GM19467 (cell line): ENCODE measurements at regions not wholly inside any gene's neighbourhood (a gene's known extent, or its start where the extent isn't known, plus 50 kb on each side); places are given as distances from the start of the nearest gene placed in this dataset.

ENCODE experiments used
- ATAC-seq: cut with Tn5 transposase; IDR thresholded peaks from one replicate; pipeline ENCODE4 v1.9.1; 2021; ENCODE audit warnings: mild to moderate bottlenecking, moderate library complexity; ENCODE audit not compliant: unreplicated experiment

GRCh38 chr4:11132478-11132877 is 296.2 kb downstream of the HS3ST1 start:
- ATAC-seq = no peak

GRCh38 chr4:11131491-11131890 is 297.2 kb downstream of the HS3ST1 start:
- ATAC-seq = no peak

DNA sequence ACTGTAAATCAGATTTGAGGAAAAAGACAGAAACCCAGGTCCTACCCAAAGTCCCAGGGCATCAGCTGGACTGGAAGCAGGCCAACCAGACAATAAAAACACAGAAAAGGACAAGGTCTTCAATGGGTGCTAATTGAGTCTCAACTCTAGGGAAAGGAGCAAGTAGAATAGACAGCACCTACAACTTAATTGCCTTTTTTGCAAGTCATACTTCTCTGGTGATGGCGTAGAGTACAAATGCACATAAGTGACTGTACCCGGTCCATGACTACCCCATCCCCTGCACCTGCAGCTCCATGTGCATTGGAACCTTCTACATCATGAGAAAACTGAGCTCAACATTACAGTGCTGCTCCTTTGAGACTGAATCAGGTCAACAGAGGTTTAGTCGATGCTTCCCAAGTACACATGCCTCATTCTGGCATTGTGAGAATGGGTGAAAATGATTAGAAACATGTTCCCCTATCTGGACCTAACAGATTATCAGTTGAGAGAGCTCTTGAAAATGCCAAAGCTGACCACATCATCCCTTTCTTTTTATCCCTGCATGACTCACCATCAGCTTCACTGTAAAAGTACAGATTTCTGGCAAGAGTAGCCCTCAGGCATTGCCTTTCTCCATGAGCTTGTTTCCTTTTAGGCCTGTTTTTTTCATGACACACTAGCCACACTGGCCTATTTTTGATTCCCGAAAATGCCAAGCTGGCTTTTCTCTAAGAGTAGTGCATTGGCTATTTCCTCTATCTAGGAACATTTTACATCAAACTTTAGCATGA is 298.3 kb downstream of the HS3ST1 start:
- ATAC-seq = no peak

- no peak for ATAC-seq
Observed at GRCh38 chr4:11120435-11120834, 308.3 kb downstream of the HS3ST1 start.

- no peak for ATAC-seq
Observed at GRCh38 chr4:11119474-11119873, 309.2 kb downstream of the HS3ST1 start.

DNA sequence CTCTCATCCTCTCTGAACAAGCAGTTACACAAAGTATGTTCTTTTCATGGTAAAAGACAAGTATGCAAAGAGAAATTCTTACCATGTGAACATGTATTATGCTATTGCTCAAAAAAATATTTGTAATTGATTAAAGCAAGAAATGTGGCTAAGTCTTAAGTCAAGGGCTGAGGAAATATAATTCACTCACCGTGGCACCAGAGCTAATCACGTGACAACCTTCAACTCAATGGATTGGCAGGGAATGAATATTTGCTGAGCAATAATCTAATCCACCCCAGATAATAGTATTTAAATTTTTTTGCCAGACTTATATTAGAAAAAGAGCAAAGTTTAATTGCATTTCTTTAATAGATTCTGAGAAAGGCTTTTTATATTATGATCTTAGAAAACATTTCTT is 310.2 kb downstream of the HS3ST1 start:
- ATAC-seq = no peak

GRCh38 chr4:11116940-11117339 is 311.8 kb downstream of the HS3ST1 start:
- ATAC-seq = no peak

- ATAC-seq = no peak
Observed at GRCh38 chr4:11111876-11112275, 316.8 kb downstream of the HS3ST1 start.

DNA sequence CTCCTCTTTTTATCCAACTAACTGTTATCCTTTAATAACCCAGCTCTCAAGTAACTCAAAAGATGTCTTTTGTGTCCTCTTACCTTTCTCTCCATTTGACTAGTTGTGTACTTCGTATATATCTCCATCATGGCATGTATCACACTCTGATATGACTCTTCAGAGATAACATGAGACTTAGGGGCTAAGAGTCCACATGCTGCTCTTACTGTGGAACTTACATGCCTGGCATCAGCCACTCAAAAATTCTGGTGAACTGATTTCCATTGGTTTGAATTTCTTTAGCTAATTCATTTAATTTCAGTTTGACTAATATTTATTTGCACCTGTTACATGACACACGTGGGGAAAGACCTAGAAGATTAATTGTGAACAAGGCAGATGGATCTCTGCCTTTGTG is 317.3 kb downstream of the HS3ST1 start:
- ATAC-seq = no peak

- no peak for ATAC-seq
Observed at GRCh38 chr4:11106759-11107158, 321.9 kb downstream of the HS3ST1 start.

GRCh38 chr4:11106190-11106589 is 322.5 kb downstream of the HS3ST1 start:
- ATAC-seq = no peak

- ATAC-seq = no peak
Observed at GRCh38 chr4:11105715-11106114, 323.0 kb downstream of the HS3ST1 start.

GRCh38 chr4:11098461-11098860 is 330.2 kb downstream of the HS3ST1 start:
- no peak for ATAC-seq

DNA sequence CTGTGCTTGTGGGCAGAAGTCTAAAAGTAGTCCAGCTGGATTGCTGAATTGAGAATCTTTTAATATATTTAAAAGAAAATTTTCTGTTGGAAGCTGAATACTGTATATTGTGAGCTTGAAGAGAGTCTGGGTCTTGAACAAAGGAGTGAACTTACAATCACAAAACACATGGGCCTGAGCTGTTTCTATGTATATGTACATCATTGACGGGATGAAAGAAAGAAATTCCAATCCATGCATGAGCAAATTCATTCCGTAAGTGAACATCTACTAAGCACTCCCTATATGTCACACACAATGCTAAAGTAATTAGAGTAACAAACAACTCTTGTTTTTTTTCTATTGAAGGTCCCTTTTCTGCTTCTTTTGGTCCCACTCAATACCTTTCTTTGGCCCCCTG is 331.0 kb downstream of the HS3ST1 start:
- no peak for ATAC-seq

DNA sequence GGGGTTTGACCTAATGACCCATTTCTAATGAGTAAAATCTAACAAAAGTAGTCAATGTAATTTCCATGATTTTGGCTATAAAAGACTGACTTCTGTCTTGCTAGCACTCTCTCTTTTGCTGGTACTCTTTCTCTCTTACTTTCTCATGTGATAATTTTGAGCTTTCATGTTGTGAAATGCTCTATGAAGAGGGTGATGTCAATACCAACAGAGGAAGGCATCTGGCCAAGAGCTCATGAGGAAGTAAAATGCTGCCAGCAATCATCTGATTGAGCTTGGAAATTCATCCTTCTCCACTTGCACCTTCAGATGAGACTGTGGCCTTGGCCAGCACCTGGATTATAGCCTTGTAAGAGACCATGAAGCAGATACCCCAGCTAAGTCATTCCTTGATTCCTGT is 347.7 kb downstream of the HS3ST1 start:
- ATAC-seq = no peak

- no peak for ATAC-seq
Observed at GRCh38 chr4:11079171-11079570, 349.5 kb downstream of the HS3ST1 start.

GRCh38 chr4:11074581-11075241 is 354.0 kb downstream of the HS3ST1 start:
- no peak for ATAC-seq

GRCh38 chr4:11073621-11074051 is 355.1 kb downstream of the HS3ST1 start:
- ATAC-seq = no peak

- no peak for ATAC-seq
Observed at GRCh38 chr4:11072999-11073398, 355.7 kb downstream of the HS3ST1 start.

- ATAC-seq = no peak
Observed at GRCh38 chr4:11072463-11072862, 356.2 kb downstream of the HS3ST1 start.

DNA sequence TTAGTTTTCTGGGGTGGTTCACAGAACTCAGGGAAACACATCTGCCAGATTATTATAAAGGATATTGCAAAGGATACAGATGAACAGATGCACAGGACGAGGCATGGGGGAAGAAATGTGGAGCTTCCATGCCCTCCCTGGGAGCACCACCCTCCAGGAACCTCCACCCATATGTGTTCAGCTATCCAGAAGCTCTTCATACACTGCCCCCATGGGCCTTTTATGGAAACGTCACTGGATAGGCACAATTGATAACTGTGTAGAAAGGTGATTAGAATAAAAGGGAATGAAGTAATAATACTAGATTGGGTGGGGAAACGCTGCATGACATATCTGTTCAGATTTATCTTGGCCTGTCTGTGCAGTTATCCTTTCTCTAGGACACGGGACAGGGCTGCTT is 357.9 kb downstream of the HS3ST1 start:
- ATAC-seq = no peak

- ATAC-seq = no peak
Observed at GRCh38 chr4:11069581-11070211, 359.0 kb downstream of the HS3ST1 start.
